GM23338 (cell line): ENCODE measurements at regions not wholly inside any gene's neighbourhood (a gene's known extent, or its start where the extent isn't known, plus 50 kb on each side); places are given as distances from the start of the nearest gene placed in this dataset.

Experiments used
- ATAC-seq: fragments of 200-7000 bp; cut with Tn5 transposase; 3 replicates; pipeline ENCODE4 v1.9.1; 2020
- DNase-seq: peaks from one replicate; pipeline ENCODE4 v3.0.0-alpha.2; 2015; ENCODE audit warnings: low spot score
- H2AFZ ChIP-seq: fragments of 200-600 bp; sonication (generic); 2 replicates; pipeline ENCODE4 v1.8.0; 2016; ENCODE audit warnings: antibody characterized with exemption, mild to moderate bottlenecking, moderate library complexity
- H3F3A ChIP-seq: fragments of 200-600 bp; sonication (generic); replicated peaks from 2 replicates; pipeline ENCODE4 v1.8.0; 2017; ENCODE audit warnings: antibody characterized with exemption, mixed run types, low read depth
- H3K27ac ChIP-seq: fragments of 200-600 bp; sonication (generic); 2 replicates; pipeline ENCODE4 v1.6.1; 2016; ENCODE audit warnings: low read depth
- H3K27me3 ChIP-seq: fragments of 200-600 bp; sonication (generic); 2 replicates; pipeline ENCODE4 v1.8.0; 2016; ENCODE audit warnings: mild to moderate bottlenecking, mixed run types, moderate library complexity; ENCODE audit not compliant: insufficient read depth
- H3K36me3 ChIP-seq: fragments of 200-600 bp; sonication (generic); 2 replicates; pipeline ENCODE4 v1.8.0; 2016; ENCODE audit warnings: mild to moderate bottlenecking; ENCODE audit not compliant: insufficient read depth
- H3K4me1 ChIP-seq: fragments of 200-600 bp; sonication (generic); 2 replicates; pipeline ENCODE4 v1.8.0; 2016; ENCODE audit warnings: mild to moderate bottlenecking, moderate library complexity; ENCODE audit not compliant: insufficient read depth
- H3K4me2 ChIP-seq: fragments of 200-600 bp; sonication (generic); 2 replicates; pipeline ENCODE4 v1.7.1; 2017; ENCODE audit warnings: mixed run types
- H3K4me3 ChIP-seq: fragments of 200-600 bp; sonication (generic); 2 replicates; pipeline ENCODE4 v1.6.1; 2016; ENCODE audit warnings: mixed run types
- H3K79me2 ChIP-seq: fragments of 200-600 bp; sonication (generic); replicated peaks from 2 replicates; pipeline ENCODE4 v1.8.0; 2017; ENCODE audit warnings: mild to moderate bottlenecking; ENCODE audit not compliant: insufficient read depth
- H3K9me2 ChIP-seq: fragments of 200-600 bp; sonication (generic); 2 replicates; pipeline ENCODE4 v1.8.0; 2017; ENCODE audit not compliant: insufficient read depth
- H4K20me1 ChIP-seq: fragments of 200-600 bp; sonication (generic); replicated peaks from 2 replicates; pipeline ENCODE4 v1.8.0; 2017; ENCODE audit warnings: mild to moderate bottlenecking; ENCODE audit not compliant: insufficient read depth
- H3K27ac Mint-ChIP-seq: 2 replicates; pipeline ENCODE4 v1.8.0; 2020; ENCODE audit warnings: inconsistent platforms, mild to moderate bottlenecking, moderate library complexity, mixed read lengths
- H3K27me3 Mint-ChIP-seq: 3 replicates; pipeline ENCODE4 v1.8.0; 2022; ENCODE audit warnings: low read depth, mild to moderate bottlenecking, moderate library complexity, mixed read lengths, inconsistent platforms; ENCODE audit not compliant: insufficient read depth, poor library complexity
- H3K36me3 Mint-ChIP-seq: 3 replicates; pipeline ENCODE4 v1.8.0; 2021; ENCODE audit warnings: low read depth, mild to moderate bottlenecking, inconsistent platforms, moderate library complexity, mixed read lengths
- H3K4me1 Mint-ChIP-seq: 3 replicates; pipeline ENCODE4 v1.8.0; 2020; ENCODE audit warnings: mild to moderate bottlenecking, inconsistent platforms, mixed read lengths
- H3K4me3 Mint-ChIP-seq: 3 replicates; pipeline ENCODE4 v1.8.0; 2021; ENCODE audit warnings: moderate library complexity, mild to moderate bottlenecking, inconsistent platforms, mixed read lengths
- H3K9me3 Mint-ChIP-seq: 3 replicates; pipeline ENCODE4 v1.8.0; 2020; ENCODE audit warnings: moderate library complexity, mild to moderate bottlenecking, inconsistent platforms, mixed read lengths
- CREB1 ChIP-seq: fragments of 250-450 bp; sonication (Bioruptor Pico); IDR thresholded peaks from 2 replicates; pipeline ENCODE4 v1.5.0; 2020; ENCODE audit warnings: low read depth, mild to moderate bottlenecking, moderate library complexity
- EZH2 ChIP-seq: fragments of 200-600 bp; sonication (generic); IDR thresholded peaks from one replicate; pipeline ENCODE4 v1.8.0; 2017; ENCODE audit warnings: antibody characterized with exemption, mild to moderate bottlenecking, low read depth; ENCODE audit not compliant: unreplicated experiment
- EZH2phosphoT487 ChIP-seq: fragments of 200-600 bp; sonication (generic); IDR thresholded peaks from one replicate; pipeline ENCODE4 v1.8.1; 2018; ENCODE audit warnings: antibody characterized with exemption; ENCODE audit not compliant: unreplicated experiment
- JUNB ChIP-seq: IDR thresholded peaks from one replicate; pipeline ENCODE4 v1.6.1; 2016; ENCODE audit warnings: antibody characterized with exemption; ENCODE audit not compliant: unreplicated experiment
- POLR2AphosphoS5 ChIP-seq: IDR thresholded peaks from 2 replicates; pipeline ENCODE4 v1.6.1; 2016; ENCODE audit warnings: antibody characterized with exemption, low read depth
- STAT1 ChIP-seq: IDR thresholded peaks from one replicate; pipeline ENCODE4 v1.6.1; 2016; ENCODE audit warnings: antibody characterized with exemption; ENCODE audit not compliant: unreplicated experiment
- ZNF331 ChIP-seq: fragments of 250-450 bp; sonication (Bioruptor Pico); IDR thresholded peaks from 2 replicates; pipeline ENCODE4 v1.5.0; 2020; ENCODE audit warnings: low read depth, mild to moderate bottlenecking, moderate library complexity
- ZNF462 ChIP-seq: fragments of 250-450 bp; sonication (Bioruptor Pico); IDR thresholded peaks from 2 replicates; pipeline ENCODE4 v1.5.0; 2020; ENCODE audit warnings: mild to moderate bottlenecking, moderate library complexity

- TF ChIP-seq ZNF462 (CRISPR knock-in tag) (no peak), CREB1 (CRISPR knock-in tag) (no peak), EZH2phosphoT487 (no peak), JUNB (no peak), EZH2 (no peak), STAT1 (no peak), ZNF331 (no peak), POLR2AphosphoS5 (no peak)
Observed at GRCh38 chr5:143466632-143467031, 63.1 kb upstream of the NR3C1 start (continued).

GRCh38 chr5:143464723-143465490, 61.4 kb upstream of the NR3C1 start:
- peaks cover 11% of the 10 kb centered on the region; the same call in 2 of the 3 replicates for H3K9me3 Mint-ChIP-seq
- Histone ChIP-seq H3K4me1 (no peaks in the 10 kb centered on the region), H3K4me3 (no peak overlapping the region), H3K27ac (no peak overlapping the region), H4K20me1 (no peaks in the 10 kb centered on the region), H3K79me2 (no peaks in the 10 kb centered on the region), H2AFZ (no peak overlapping the region), H3K27me3 (no peaks in the 10 kb centered on the region), H3K9me2 (peaks cover 5% of the 10 kb centered on the region; the same call in 1 of the 2 replicates), H3K4me2 (no peak overlapping the region), H3K36me3 (no peaks in the 10 kb centered on the region), H3F3A (no peaks in the 10 kb centered on the region)
- H3K4me3 Mint-ChIP-seq: no peak overlapping the region
- H3K27me3 Mint-ChIP-seq: no peaks in the 10 kb centered on the region
- no peak overlapping the region for H3K27ac Mint-ChIP-seq
- DNase-seq (no peak), ATAC-seq (no peak)
- no peaks in the 10 kb centered on the region for H3K36me3 Mint-ChIP-seq
- no peaks in the 10 kb centered on the region for H3K4me1 Mint-ChIP-seq
- TF ChIP-seq POLR2AphosphoS5 (no peak), ZNF462 (CRISPR knock-in tag) (no peak), ZNF331 (no peak), JUNB (no peak)
